Loucy (cell line): ENCODE measurements at regions not wholly inside any gene's neighbourhood (a gene's known extent, or its start where the extent isn't known, plus 50 kb on each side); places are given as distances from the start of the nearest gene placed in this dataset.
A peak's percentile ranks its signal among the peaks of the same experiment; 100 is the strongest.

Experiments
- EZH2phosphoT487 ChIP-seq: fragments of 200-600 bp; IDR thresholded peaks from 2 replicates; pipeline ENCODE4 v1.6.1; 2018; ENCODE audit warnings: antibody characterized with exemption, mild to moderate bottlenecking, moderate library complexity, borderline replicate concordance
- TF ChIP-seq, protein P1 (sequence below): fragments of 200-600 bp; sonication (generic); conservative IDR thresholded peaks from 2 replicates; pipeline ENCODE4 v1.5.1; 2014; ENCODE audit warnings: mild to moderate bottlenecking, antibody characterized with exemption, low read length

DNA sequence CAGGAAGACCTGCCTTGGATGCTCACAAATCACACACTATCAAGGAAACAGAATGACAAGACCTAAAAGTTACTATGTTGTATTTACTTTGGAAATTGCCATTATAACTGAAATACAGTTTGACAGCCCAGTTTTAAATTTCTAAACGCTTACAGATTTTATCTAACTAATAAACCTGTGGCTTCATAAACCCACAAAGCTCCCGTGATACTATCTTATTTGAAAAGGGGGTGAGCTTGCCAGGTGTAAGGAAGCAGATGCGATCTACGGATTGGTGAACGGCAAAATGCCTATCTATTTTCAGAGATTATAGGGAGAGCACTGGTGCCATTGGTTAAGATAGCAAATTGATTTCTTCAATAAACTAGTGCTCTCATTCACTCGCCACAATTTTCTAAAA is 485.5 kb downstream of the BCAT1 start:
- TF ChIP-seq, protein P1, sequence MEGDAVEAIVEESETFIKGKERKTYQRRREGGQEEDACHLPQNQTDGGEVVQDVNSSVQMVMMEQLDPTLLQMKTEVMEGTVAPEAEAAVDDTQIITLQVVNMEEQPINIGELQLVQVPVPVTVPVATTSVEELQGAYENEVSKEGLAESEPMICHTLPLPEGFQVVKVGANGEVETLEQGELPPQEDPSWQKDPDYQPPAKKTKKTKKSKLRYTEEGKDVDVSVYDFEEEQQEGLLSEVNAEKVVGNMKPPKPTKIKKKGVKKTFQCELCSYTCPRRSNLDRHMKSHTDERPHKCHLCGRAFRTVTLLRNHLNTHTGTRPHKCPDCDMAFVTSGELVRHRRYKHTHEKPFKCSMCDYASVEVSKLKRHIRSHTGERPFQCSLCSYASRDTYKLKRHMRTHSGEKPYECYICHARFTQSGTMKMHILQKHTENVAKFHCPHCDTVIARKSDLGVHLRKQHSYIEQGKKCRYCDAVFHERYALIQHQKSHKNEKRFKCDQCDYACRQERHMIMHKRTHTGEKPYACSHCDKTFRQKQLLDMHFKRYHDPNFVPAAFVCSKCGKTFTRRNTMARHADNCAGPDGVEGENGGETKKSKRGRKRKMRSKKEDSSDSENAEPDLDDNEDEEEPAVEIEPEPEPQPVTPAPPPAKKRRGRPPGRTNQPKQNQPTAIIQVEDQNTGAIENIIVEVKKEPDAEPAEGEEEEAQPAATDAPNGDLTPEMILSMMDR = no peak
- peak; percentile 65; the same call in 1 of the 2 replicates for TF ChIP-seq EZH2phosphoT487
